Omental fat pad (tissue), 3 donors: ENCODE measurements at regions not wholly inside any gene's neighbourhood (a gene's known extent, or its start where the extent isn't known, plus 50 kb on each side); places are given as distances from the start of the nearest gene placed in this dataset.

ENCODE experiments used
- ATAC-seq: fragments of 150-250 bp; one replicate; pipeline ENCODE4 v1.9.1; 2016; ENCODE audit warnings: mild to moderate bottlenecking, moderate library complexity; ENCODE audit not compliant: low FRiP score
- DNase-seq: peaks from one replicate; pipeline ENCODE4 v3.0.0-alpha.2; 2019; ENCODE audit warnings: low spot score
- CTCF ChIP-seq, 3 donors: fragments of 450-650 bp; IDR thresholded peaks; one replicate each; pipeline ENCODE4 v1.5.1; 2016 to 2017; ENCODE audit warnings: antibody characterized with exemption in 3 of 3, mild to moderate bottlenecking in 3 of 3, moderate library complexity in 2 of 3

GRCh38 chr21:27466140-27466539 is 499.3 kb upstream of the ADAMTS5 start:
- no peak for ATAC-seq
- DNase-seq, result no peak
- TF ChIP-seq CTCF (IDR thresholded peaks at IDR 0.05), result no peak

- no peak for ATAC-seq
- no peak for TF ChIP-seq CTCF (IDR thresholded peaks at IDR 0.05)
- no peak for DNase-seq
Measured at GRCh38 chr21:27464648-27465047, 497.8 kb upstream of the ADAMTS5 start.

GRCh38 chr21:27462726-27463125 is 495.8 kb upstream of the ADAMTS5 start:
- no peak for TF ChIP-seq CTCF (IDR thresholded peaks at IDR 0.05)
- DNase-seq, result no peak
- ATAC-seq, result no peak

- no peak for TF ChIP-seq CTCF (IDR thresholded peaks at IDR 0.05)
- no peak for ATAC-seq
Measured at GRCh38 chr21:27454234-27454633, 487.3 kb upstream of the ADAMTS5 start.

GRCh38 chr21:27451116-27451515 is 484.2 kb upstream of the ADAMTS5 start:
- no peak for TF ChIP-seq CTCF (IDR thresholded peaks at IDR 0.05)
- no peak for ATAC-seq
- DNase-seq, result no peak

More at GRCh38 chr21:27454234-27454633, 487.3 kb upstream of the ADAMTS5 start:
- DNase-seq, result no peak

- DNase-seq (no peak), ATAC-seq (no peak)
- no peak for TF ChIP-seq CTCF (IDR thresholded peaks at IDR 0.05)
Measured at GRCh38 chr21:27450216-27450615, 483.3 kb upstream of the ADAMTS5 start.

- no peak for DNase-seq
- no peak for ATAC-seq
- no peak for TF ChIP-seq CTCF (IDR thresholded peaks at IDR 0.05)
Measured at GRCh38 chr21:27448960-27449359, 482.1 kb upstream of the ADAMTS5 start.
